Neutrophil (primary cell): ENCODE measurements at regions not wholly inside any gene's neighbourhood (a gene's known extent, or its start where the extent isn't known, plus 50 kb on each side); places are given as distances from the start of the nearest gene placed in this dataset.
"Not testable (repeated sequence)": the region's sequence is repeated elsewhere in the genome, so short reads cannot be mapped to it uniquely, and the experiment has no call there.

Experiments
- H3K27ac ChIP-seq: fragments of 200-600 bp; sonication (generic); 2 replicates; pipeline ENCODE4 v1.5.1; 2016; ENCODE audit warnings: mild to moderate bottlenecking, moderate library complexity
- H3K27me3 ChIP-seq: fragments of 200-600 bp; sonication (generic); 2 replicates; pipeline ENCODE4 v1.6.0; 2016; ENCODE audit warnings: mild to moderate bottlenecking
- H3K36me3 ChIP-seq: fragments of 200-600 bp; sonication (generic); 2 replicates; pipeline ENCODE4 v1.5.1; 2017
- H3K4me1 ChIP-seq, 2 experiments: fragments of 200-600 bp in 1 of 2; sonication (generic) in 1 of 2; 1 replicate in 1 of 2; 2 replicates in 1 of 2; pipeline versions ENCODE4 v1.5.1 to v1.6.1; 2013 to 2016; ENCODE audit warnings: low read depth in 1 of 2, low read length in 1 of 2, mild to moderate bottlenecking in 1 of 2, moderate library complexity in 1 of 2; ENCODE audit not compliant: control insufficient read depth in 1 of 2, insufficient read depth in 1 of 2
- H3K4me3 ChIP-seq, 2 experiments: fragments of 200-600 bp in 1 of 2; sonication (generic) in 1 of 2; 1 replicate in 1 of 2; 2 replicates in 1 of 2; pipeline ENCODE4 v1.5.1; 2013 to 2016; ENCODE audit warnings: low read depth in 1 of 2, low read length in 1 of 2, mild to moderate bottlenecking in 1 of 2, moderate library complexity in 1 of 2
- H3K9me3 ChIP-seq: fragments of 200-600 bp; sonication (generic); 2 replicates; pipeline ENCODE4 v1.5.1; 2016
- TF ChIP-seq, protein P1 (sequence below): fragments of 200-600 bp; sonication (generic); IDR thresholded peaks from 2 replicates; pipeline ENCODE4 v1.5.1; 2016; ENCODE audit warnings: antibody characterized with exemption

GRCh38 chr5:124104821-124105220 is 592.8 kb downstream of the CSNK1G3 start:
- H3K27me3 ChIP-seq: no peaks in the 10 kb centered on the region
- H3K9me3 ChIP-seq: no peaks in the 10 kb centered on the region
- H3K4me3 ChIP-seq: no peak overlapping the region
- TF ChIP-seq, protein P1, sequence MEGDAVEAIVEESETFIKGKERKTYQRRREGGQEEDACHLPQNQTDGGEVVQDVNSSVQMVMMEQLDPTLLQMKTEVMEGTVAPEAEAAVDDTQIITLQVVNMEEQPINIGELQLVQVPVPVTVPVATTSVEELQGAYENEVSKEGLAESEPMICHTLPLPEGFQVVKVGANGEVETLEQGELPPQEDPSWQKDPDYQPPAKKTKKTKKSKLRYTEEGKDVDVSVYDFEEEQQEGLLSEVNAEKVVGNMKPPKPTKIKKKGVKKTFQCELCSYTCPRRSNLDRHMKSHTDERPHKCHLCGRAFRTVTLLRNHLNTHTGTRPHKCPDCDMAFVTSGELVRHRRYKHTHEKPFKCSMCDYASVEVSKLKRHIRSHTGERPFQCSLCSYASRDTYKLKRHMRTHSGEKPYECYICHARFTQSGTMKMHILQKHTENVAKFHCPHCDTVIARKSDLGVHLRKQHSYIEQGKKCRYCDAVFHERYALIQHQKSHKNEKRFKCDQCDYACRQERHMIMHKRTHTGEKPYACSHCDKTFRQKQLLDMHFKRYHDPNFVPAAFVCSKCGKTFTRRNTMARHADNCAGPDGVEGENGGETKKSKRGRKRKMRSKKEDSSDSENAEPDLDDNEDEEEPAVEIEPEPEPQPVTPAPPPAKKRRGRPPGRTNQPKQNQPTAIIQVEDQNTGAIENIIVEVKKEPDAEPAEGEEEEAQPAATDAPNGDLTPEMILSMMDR: no peak
- H3K27ac ChIP-seq: no peak overlapping the region
- no peaks in the 10 kb centered on the region for H3K36me3 ChIP-seq
- H3K4me1 ChIP-seq: no peaks in the 10 kb centered on the region

GRCh38 chr5:124104344-124104743 is 592.4 kb downstream of the CSNK1G3 start:
- no peaks in the 10 kb centered on the region for H3K9me3 ChIP-seq
- no peaks in the 10 kb centered on the region for H3K4me1 ChIP-seq
- no peak overlapping the region for H3K4me3 ChIP-seq
- H3K27ac ChIP-seq: no peak overlapping the region
- no peaks in the 10 kb centered on the region for H3K27me3 ChIP-seq
- H3K36me3 ChIP-seq: no peaks in the 10 kb centered on the region
- TF ChIP-seq, protein P1: no peak

DNA sequence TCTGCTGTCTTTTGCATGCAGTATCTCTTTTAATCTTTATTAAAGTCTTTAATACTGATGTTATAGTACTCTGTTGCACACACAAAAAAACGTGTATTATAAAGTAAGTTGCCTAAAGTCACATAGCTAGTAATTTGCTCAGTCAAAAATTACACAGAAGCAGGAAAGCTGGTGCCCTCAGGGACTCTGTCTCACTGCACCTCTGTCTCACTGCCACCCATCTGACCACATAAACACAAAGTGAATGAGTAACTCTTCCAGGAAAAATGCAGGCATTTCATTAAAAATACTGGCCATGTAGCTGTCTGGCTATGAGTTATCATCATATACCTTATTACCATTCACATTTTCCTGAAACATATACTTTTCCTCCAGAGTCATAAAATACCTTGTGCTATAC is 591.7 kb downstream of the CSNK1G3 start:
- H3K4me1 ChIP-seq: no peaks in the 10 kb centered on the region

GRCh38 chr5:124103056-124103455 is 591.1 kb downstream of the CSNK1G3 start:
- not testable (repeated sequence) for H3K36me3 ChIP-seq, H3K27ac ChIP-seq, H3K9me3 ChIP-seq, H3K27me3 ChIP-seq, H3K4me3 ChIP-seq, H3K4me1 ChIP-seq

More for the DNA sequence above, 591.7 kb downstream of the CSNK1G3 start:
- no peaks in the 10 kb centered on the region for H3K27me3 ChIP-seq
- TF ChIP-seq, protein P1: no peak
- H3K9me3 ChIP-seq: no peaks in the 10 kb centered on the region
- no peak overlapping the region for H3K27ac ChIP-seq
- no peak overlapping the region for H3K4me3 ChIP-seq
- no peaks in the 10 kb centered on the region for H3K36me3 ChIP-seq

DNA sequence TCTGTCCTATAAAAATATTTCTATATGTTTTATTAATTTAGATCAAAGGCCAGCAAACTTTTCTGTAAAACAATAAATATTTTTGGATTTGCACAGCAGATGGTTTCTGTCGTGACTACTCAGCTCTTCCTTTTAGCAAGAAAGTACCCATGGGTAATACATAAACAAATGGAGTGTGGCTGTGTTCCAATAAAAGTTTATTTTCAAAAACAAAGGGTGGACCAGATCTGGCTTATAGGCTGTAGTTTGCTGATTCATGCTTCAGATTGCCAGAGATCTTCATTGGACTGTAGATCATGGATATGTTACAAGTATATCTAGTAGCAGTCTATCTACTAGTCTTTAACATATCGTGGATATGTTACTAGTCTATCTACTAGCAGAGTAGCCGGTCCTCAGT is 590.5 kb downstream of the CSNK1G3 start:
- TF ChIP-seq, protein P1: no peak
- Histone ChIP-seq H3K36me3 (no peaks in the 10 kb centered on the region), H3K4me1 (no peaks in the 10 kb centered on the region), H3K27ac (no peak overlapping the region), H3K4me3 (no peak overlapping the region), H3K27me3 (no peaks in the 10 kb centered on the region), H3K9me3 (no peaks in the 10 kb centered on the region)

- TF ChIP-seq, protein P1: no peak
These were observed 581.7 kb downstream of the CSNK1G3 start for GRCh38 chr5:124093658-124094057.

More at GRCh38 chr5:124093658-124094057, 581.7 kb downstream of the CSNK1G3 start:
- no peak overlapping the region for H3K27ac ChIP-seq
- H3K4me1 ChIP-seq: no peaks in the 10 kb centered on the region
- H3K36me3 ChIP-seq: no peaks in the 10 kb centered on the region
- H3K9me3 ChIP-seq: no peaks in the 10 kb centered on the region
- H3K27me3 ChIP-seq: no peaks in the 10 kb centered on the region
- H3K4me3 ChIP-seq: no peak overlapping the region
